GM19467 (cell line): ENCODE measurements at regions not wholly inside any gene's neighbourhood (a gene's known extent, or its start where the extent isn't known, plus 50 kb on each side); places are given as distances from the start of the nearest gene placed in this dataset.
"Not testable (repeated sequence)": the region's sequence is repeated elsewhere in the genome, so short reads cannot be mapped to it uniquely, and the experiment has no call there.

Experiments
- ATAC-seq: cut with Tn5 transposase; IDR thresholded peaks from one replicate; pipeline ENCODE4 v1.9.1; 2021; ENCODE audit warnings: mild to moderate bottlenecking, moderate library complexity; ENCODE audit not compliant: unreplicated experiment

DNA sequence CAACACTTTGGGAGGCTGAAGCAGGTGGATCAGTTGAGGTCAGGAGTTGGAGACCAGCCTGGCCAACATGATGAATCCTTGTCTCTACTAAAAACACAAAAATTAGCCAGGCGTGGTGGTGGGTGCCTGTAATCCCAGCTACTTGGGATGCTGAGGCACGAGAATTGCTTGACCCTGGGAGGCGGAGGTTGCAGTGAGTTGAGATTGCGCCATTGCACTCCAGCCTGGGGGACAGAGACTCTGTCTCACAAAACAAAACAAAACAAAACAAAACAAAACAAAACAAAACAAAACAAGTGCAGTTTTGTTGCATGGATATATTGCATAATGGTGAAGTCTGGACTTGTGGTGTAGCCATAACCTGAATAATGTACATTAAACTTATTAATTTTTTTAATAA is 133.6 kb upstream of the ZNF217 start:
- ATAC-seq: not testable (repeated sequence)

DNA sequence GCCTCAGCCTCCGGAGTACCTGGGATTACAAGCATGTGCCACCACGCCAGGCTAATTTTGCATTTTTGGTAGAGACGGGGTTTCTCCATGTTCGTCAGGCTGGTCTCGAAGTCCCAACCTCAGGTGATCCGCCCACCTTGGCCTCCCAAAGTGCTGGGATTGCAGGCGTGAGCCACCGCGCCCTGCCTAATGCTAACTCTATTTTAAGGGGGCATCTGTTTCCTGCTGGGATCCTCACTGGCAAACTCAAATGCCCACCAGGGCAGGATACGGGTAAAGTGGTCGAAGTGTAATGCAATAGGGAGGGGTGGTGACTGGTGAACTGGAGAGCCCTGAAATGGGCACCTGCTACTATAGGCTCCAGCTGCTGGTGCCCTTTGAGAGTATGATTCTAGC is 131.9 kb upstream of the ZNF217 start:
- no peak for ATAC-seq

DNA sequence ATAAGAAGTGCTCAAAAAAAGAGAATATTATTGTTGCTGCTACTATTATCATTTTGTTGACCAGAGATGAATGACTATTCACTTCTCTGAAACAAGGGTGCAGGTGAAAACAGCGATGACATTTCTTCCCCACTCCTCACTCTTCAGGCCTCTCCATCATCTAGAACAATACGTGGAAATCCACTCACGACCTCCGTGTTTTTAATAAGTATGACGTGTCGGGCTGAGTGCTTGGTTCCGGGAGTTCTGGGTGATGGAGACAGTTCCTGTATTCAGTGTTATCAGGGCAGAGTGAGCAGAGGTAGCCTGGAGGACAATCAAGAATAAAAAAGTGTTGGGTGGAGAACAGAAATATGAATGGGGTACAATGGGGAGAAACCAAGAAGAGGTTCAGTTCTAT is 130.0 kb upstream of the ZNF217 start:
- ATAC-seq: no peak

DNA sequence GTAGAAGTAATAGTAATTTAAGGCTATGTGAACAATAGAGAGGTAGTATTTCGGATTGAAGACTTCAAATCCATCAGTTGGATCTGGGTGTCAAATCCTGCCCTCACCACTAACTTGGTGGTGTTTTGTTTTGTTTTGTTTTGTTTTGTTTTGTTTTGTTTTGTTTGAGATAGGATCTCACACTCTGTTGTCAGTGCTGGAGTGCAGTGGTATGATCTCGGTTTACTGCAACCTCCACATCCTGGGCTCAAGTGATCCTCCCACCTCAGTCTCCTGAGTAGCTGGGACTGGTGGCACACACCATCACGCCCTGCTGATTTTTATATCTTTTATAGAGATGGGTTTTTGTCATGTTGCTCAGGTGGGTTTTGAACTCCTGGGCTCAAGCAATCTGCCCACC is 129.4 kb upstream of the ZNF217 start:
- no peak for ATAC-seq

DNA sequence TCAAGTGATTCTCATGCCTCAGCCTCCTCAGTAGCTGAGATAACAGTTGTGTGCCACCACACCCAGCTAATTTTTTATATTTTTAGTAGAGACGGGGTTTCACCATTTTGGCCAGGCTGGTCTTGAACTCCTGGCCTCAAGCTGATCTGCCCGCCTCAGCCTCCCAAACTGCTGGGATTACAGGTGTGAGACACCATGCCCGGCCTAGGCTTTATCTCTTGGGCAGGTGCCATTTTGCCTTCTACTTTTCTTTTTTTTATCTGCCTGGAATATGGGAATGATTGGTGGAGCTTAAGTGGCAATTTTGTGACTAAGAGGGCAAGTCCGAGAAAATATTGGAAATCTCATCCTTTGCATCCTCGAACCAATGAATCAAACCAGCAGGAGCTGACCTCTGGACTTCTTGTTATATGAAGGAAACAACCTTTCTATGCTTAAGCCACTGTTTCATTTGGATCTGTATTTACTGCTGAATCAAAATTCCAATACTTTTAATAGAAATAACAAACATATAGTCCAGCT is 128.9 kb upstream of the ZNF217 start:
- ATAC-seq: no peak

- ATAC-seq: not testable (repeated sequence)
Measured at GRCh38 chr20:53721445-53721963, 127.9 kb upstream of the ZNF217 start.

DNA sequence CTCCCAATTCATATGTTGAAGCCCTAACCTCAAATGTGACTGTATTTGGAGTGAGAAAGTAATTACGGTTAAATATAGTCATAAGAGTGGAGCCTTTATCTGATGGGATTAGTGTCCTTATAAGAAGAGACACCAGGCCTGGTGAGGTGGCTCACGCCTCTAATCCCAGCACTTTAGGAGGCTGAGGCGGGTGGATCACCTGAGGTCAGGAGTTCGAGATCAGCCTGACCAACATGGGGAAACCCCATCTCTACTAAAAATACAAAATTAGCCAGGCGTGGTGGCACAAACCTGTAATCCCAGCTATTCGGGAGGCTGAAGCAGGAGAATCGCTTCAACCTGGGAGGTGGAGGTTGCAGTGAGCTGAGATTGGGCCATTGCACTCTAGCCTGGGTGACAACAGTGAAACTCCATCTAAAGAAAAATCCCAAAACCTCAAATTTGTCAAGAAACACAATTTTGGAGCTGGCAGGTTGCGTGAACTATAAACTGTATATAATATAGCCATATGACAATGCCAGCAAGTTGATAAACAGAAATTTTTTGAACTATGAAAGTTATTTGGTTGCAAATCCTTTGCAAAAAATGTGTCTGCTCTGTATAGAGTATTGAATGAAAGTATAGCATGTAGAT is 125.6 kb upstream of the ZNF217 start:
- ATAC-seq: not testable (repeated sequence)

DNA sequence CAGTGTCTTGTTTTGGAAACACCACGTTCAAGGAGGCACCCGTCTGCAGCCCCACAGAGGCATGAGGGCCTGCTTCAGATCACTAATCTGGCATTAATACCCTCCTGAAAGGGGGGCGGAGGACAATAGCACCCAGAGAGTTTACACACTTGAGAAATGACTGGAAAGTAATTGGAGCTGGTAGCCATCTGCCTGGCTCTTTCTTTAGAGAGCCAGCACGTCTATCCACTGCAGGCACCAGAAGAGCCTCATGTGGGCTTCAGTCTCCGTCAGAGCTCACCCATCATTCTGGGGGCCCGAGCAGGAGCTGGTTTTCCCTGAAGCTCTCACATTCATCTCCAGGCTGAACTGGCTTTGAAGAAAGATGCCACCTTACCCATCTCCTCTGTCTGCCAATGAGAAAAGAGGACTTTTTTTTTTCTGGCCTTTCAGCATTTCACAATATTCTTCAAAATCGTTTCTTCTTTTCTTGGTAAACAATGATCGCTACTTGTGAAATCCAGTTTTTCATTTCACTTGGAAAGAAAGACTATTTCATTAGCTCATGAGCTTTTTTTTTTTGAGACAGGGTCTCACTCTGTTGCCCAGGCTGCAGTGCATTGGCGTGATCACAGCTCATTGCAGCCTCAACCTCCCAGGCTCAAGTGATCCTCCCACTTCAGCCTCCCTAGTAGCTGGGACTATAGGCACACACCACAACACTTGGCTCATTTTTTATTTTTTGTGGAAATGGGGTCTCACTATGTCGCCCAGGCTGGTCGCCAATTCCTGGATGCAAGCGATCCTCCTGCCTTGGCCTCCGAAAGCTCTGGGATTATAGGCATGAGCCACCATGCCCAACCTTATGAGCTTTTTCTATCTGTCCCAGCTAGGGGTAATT is 124.7 kb upstream of the ZNF217 start:
- no peak for ATAC-seq

DNA sequence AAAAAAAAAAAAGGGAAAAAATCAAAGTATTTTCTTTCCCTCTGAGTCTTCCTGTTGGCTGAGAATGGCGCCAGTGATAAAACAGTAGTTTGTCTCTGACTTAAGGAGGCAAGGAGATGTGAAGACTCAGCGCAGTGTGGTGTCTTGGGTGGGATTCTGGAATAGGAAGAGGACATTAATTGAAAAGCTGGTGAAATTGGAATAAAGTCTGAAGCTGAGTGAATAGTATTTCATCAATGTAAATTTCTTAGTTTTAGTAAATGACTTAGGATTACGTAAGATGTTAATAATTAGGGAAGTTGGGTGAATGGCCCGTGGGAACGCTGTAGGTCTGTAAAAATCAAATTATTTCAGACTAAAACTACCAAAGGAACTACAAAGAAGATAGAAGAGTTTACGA is 122.8 kb upstream of the ZNF217 start:
- no peak for ATAC-seq

GRCh38 chr20:53714524-53714923 is 120.9 kb upstream of the ZNF217 start:
- no peak for ATAC-seq

GRCh38 chr20:53713328-53714056 is 119.9 kb upstream of the ZNF217 start:
- ATAC-seq: no peak

- no peak for ATAC-seq
Measured at GRCh38 chr20:53712212-53712977, 118.8 kb upstream of the ZNF217 start.

DNA sequence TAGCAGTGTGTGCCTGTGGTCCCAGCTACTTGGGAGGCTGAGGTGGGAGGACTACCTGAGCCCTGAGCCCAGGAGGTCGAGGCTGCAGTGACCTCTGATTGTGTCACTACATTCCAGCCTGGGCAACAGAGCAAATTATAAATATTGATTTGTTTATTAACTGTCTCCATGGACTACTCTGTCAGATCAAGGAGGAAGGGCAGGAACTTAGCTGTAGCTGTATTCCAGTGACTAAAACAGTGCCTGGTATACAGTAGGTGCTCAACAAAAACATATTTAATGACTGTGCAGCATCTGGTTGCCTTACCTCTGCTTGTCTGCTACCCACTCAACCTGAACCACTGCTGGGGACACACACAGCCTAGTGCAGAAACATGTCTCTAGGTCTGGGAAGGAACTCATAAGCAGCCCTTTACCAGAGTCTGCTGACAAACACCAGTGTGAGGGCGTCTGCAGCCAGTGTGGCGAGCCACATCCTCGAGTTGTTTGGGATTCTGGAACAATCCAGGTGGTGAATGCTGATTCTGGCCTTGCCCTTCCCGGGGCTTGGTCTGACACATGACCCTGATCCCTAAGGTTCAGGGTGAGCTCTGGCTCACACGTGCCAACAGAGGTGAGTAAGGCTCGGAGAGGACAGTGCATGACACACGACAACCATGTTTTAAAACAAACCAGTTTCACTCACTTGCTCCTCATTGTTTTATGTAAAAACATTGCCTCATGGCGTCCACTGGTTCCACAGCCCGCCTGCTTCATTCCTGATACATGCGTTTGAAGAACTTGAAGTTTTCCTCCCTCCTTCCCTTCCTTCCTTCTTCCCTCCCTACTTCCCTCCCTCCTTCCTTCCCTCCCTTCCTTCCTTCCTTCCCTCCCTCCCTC is 117.9 kb upstream of the ZNF217 start:
- no peak for ATAC-seq

DNA sequence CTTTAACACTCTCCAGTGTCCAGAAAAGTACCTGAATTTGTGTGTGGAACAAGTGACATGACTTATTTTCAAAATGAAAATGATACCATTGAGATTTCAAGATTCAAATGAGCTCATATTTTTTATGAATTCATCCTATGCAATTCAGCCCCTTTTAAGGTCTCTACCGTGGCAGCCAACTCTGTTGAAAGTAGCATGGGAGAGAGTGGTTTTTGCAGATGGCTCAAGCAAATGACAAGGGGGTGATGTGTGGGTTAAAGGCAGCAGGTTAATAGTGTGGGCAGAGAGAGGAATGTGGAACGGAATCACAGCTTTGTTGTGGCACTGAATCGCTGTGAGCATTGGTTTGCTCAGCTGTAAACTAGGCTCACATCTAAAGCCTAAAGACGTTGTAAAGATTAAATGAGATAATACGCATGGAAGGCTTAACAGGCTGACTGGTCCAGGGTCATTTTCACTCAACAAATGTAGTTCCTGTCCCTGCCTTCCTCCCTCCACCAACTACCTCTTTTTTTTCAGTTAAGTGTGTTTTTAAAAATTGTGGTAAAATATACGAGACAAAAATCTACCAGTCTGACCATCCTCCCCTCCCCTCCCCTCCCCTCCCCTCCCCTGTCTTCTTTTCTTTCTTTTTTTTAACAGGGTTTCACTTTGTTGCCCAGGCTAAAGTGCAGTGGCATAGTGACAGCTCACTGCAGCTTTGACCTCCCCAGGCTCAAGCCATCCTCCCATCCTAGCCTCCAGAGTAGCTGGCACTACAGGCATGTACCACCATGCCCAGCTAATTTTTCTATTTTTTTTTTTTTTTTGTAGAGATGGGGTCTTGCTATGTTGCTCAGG is 114.7 kb upstream of the ZNF217 start:
- ATAC-seq: no peak

- ATAC-seq: no peak
Measured at GRCh38 chr20:53707371-53708055, 113.9 kb upstream of the ZNF217 start.

DNA sequence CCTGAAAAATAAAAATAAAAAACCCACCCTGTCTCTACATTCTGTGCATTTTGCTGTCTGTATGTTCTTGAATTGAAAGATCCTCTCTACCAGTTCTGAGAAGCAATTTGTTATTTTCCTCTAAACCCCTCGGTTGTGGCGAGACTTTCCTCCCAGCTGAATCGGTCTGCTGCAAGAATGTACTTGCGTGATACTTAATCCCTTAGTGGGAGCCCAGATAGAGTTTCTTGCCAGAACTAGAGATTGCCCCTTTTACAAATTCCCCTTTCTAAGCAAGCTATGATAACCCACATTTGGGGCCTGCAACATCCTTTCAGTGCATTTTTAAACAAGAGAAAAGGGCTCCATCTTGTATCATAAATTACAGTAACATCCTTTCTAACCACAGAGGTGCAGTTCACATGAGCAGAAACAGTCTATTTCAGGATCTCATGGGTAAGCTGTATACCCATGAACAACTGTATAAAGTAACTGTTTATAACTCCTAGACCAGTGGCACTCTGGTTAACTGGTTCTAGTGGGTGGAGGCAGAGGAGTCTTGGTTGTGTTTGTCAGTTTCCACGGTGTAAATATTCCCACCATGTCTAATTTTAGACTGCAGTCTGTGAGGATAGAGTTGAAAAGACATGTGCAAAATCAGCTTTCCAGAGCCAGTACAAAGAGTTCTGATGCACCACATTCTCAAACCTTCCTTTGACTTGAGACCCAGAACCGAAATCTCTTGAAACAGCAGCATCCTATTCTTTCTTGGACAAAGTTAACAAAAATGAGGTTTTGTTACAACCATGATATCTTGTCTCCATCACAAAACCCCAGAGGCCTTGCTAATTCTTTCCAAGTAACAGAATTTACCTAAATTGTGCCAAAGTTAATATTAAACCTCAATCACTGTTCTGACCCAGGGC is 113.1 kb upstream of the ZNF217 start:
- peak; percentile 39 for ATAC-seq

- no peak for ATAC-seq
Measured at GRCh38 chr20:53706008-53706465, 112.4 kb upstream of the ZNF217 start.
